ENCODE measurements at regions not wholly inside any gene's neighbourhood (a gene's known extent, or its start where the extent isn't known, plus 50 kb on each side); places are given as distances from the start of the nearest gene placed in this dataset.
A peak's percentile ranks its signal among the peaks of the same experiment; 100 is the strongest.
"Not testable (repeated sequence)": the region's sequence is repeated elsewhere in the genome, so short reads cannot be mapped to it uniquely, and the experiment has no call there.

DNA sequence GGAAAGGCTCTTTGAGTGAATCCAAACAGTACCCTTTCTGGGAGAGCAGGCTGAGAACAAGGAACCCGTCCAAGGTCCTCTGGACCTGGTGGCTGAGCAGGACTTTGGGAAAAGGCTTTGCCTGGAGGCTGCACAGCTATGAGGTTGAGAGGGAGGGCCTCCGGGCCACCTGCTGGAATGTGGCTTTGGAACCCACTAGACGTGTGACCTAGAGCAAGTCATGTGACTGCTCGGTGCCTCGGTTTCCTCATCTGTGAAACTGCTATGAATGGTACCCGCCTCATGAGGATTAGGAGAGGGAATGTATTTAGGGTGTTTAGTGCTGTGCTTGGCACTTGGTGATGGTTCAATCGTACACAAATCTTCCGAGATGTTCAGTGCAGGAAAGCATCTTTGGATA, 50.4 kb downstream of the HAPSTR1 start:
- no peak for DNase-seq (ENCODE audit: low read depth in 4 of 4, low spot score in 3 of 4)

DNA sequence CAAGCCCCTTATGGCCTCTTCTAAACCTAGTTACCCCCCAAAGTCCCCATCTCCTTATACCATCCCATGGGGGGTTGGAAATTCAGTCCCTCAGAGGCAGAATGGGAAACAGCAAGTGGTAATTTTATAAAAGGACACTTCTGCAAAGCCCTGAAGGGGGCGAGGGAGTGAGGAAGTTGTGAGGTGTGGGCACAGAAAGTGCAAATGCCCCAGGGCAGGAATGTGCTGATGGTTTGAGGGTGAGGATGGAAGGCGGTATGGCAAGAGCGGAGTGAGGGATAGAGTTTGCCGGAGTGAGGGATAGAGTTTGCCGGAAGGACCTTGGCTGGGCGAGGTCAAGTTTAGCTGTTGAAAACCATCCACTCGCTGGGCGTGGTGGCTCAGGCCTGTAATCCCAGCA, 52.7 kb downstream of the HAPSTR1 start:
- no peak for DNase-seq (ENCODE audit: low read depth in 4 of 4, low spot score in 3 of 4)

DNA sequence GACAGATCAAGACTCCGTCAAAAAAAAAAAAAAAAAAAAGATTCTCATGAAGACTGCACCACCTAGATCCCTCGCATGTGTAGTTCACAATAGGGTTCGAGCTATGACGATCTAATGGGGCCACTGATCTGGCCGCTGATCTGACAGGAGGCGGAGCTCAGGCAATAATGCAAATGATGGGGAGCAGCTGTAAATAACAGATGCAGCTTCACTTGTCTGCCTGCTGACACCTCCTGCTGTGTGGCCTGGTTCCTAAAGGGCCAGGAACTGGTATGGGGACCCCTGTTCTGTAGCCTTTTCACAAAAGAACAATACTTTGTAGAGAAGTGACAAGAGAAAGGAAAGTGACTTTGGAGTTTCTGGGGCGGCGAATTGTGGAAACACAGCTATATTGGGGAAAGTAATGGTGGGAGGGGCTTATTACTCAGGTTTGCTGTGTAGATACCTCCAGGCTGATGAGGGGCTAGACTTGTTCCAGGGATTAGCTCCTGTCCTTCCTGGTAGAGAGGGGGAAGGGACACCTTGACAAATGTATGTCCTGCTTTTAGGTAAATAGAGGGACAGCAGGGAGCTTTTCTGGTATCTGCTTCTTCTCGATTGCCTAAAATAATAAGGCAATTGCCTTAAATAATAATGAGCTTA, 57.1 kb downstream of the HAPSTR1 start:
- DNase-seq (ENCODE audit: low read depth in 4 of 4, low spot score in 3 of 4), result no peak

DNA sequence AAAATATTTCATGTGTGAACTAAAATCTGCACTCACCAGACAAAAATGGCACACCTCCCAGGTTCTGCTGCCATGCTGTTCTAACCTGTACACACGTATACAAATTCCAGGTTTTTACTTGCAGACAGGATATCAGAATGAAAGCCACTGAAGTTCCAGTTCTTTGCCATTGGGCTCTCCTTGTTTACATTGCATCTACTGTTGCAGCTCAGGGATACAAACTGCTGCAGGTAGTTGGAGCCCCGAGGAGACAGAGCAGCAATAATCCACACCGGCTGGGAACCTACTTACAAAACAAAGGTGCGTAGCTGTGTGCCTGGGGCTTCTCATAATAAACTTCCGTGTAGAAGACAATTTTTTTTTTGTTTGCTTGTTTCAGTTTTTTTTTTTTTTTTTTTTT, 59.6 kb downstream of the HAPSTR1 start:
- no peak for DNase-seq (ENCODE audit: low read depth in 4 of 4, low spot score in 3 of 4)

DNA sequence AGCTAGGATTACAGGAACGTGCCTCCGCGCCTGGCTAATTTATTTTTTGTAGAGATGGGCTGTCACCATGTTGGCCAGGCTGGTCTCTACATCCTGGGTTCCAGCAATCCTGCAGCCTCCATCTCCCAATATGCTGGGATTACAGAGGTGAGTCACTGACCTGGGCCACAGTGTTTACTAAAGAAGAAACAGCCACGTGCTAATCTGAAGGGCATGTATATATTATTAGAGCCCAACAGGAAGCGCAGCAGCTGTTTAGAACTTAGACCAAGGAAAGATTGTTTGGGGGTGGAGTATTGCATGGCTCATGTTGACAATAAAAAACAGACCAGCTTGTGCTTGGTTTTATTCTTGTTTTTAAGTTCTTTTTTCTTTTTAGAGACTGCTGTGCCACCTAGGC, 60.2 kb downstream of the HAPSTR1 start:
- DNase-seq (ENCODE audit: low read depth in 4 of 4, low spot score in 3 of 4), result no peak

DNA sequence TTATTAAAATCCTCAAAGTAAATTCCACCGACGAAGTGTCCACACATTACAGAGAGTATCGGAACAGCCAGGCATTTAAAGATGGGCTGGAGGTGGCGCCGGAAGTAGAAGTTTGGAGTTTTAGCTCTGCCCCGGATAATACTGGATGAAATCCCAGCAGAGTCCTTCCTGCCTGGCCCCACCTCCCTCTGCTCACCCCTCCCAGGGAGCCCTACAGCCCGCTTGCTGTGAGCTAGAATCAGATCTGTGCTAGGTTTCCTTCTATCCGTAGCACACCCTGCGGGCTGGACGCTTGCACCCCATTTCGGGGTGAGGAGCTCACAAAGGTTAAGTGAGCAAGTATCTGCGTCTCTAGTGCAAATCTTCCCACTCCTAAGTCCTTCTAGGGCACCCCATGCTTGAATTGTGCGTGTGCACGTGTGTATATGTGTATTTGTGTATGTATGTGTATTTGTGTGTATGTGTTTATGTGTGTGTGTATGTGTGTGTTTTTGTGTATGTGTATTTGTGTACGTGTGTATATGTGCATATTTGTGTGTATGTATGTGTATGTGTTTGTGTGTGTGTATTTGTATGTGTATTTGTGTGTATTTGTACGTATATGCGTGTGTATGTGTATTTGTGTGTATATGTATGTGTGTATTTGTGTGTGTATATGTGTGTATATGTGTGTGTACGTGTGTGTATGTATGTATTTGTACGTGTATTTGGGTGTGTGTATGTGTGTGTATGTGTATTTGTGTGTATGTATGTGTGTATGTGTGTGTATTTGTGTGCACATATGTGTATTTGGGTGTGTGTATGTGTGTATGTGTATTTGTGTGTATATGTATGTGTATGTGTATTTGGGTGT, 61.4 kb downstream of the HAPSTR1 start:
- no peak for DNase-seq (ENCODE audit: low read depth in 4 of 4, low spot score in 3 of 4)

DNA sequence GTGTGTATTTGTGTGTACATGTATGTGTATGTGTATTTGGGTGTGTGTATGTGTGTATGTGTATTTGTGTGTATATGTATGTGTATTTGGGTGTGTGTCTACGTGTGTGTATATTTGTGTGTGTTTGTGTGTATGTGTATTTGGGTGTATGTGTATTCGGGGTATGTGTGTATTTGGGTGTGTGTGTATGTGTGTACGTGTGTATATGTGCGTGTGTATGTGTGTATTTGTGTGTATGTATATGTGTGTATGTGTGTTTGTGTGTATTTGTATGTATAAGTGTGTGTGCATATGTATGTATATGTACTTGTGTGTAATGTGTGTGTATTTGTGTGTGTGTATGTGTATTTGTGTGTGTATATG, 62.0 kb downstream of the HAPSTR1 start:
- DNase-seq (ENCODE audit: low read depth in 4 of 4, low spot score in 3 of 4), result no peak

DNA sequence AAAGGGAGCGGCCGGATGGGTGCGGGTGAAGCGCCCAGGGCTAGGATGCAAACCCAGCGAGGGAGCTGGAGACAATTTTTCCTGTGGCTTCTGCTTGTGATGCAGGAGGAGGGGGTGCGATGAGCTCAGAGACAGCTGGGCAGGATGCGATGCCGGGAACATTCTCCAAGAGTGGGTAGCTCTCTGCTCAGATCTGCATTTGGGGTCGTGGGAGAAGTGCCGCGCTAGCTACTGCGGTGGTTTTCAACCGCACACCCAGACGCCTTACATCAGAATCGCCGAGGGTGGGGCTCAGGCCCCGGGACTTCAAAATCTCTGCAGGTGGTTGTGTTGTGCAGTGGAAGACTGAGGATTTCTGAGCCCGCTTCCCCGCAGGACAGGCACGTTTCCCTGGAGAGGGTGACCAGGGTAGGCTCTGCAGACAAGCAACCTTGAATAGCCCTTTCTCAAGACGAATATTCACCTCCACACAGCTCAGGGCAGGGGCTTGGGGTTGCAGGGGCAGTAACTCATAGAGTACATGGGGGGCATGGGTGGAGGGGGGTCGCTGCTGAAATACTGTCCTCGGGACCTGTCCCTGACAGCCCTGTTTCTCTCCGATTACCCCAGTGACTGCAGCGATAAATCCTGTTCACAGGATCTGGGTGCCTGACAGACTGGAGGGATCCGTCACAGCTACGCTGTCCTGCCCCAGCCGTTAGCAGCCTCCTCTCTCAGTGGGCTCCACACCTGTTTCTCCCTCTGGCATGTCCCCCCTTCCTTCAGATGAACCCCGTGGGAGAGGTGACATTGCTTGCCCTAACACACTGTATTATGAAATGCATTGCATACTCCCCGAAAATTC, 63.3 kb downstream of the HAPSTR1 start:
- DNase-seq (ENCODE audit: low read depth in 4 of 4, low spot score in 3 of 4), result no peak

DNA sequence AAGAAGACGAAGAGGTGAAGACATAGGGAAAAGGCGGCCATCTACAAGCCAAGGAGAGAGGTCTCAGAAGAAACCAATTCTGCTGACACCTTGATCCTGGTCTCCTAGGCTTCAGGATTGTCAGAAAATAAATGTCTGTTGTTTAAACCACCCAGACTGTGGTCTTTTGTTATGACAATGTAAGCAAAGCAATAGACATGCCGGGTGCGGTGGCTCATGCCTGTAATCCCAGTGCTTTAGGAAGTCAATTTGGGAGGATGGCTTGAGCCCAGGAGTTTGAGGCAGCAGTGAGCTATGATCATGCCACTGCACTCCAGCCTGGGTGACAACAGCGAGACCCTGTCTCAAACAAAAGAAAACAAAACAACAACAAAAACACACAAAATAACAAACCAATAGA, 64.4 kb downstream of the HAPSTR1 start:
- no peak for DNase-seq (ENCODE audit: low read depth in 4 of 4, low spot score in 3 of 4)

DNA sequence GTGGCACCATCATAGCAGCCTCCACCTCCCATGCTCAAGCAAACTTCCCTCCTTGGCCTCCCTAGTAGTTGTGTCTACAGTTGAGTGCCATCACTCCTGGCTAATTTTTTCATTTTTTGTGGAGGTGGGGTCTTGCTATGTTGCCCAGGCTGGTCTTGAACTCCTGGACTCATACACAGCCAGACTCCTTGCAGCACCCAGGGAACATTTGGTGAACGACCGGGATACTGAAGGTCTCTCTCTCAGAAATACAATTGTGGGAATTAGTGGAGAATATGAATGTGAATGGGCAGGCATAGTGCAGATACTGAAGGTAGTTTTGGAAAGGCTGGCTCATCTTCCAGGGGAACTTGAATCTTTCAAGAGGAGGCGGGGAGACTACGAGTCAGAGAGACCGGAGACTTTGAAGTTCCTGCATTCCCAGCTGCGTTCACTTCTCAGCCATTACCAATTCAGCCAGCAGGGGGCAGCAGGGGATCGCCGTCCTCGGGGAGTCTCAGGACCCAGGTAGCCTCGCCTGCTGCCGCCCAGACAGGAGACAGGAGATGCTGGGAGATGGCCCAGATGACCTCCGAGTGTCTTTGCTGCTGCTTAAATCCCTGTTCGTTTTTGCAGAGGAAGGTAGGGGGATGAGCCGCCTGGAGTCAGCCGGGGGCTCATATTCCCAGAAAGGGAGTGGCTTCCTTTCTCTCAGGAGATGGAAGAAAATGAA, 68.6 kb downstream of the HAPSTR1 start:
- peak; percentile 22 to 44 (median 30) for DNase-seq (ENCODE audit: low read depth in 4 of 4, low spot score in 3 of 4)

DNA sequence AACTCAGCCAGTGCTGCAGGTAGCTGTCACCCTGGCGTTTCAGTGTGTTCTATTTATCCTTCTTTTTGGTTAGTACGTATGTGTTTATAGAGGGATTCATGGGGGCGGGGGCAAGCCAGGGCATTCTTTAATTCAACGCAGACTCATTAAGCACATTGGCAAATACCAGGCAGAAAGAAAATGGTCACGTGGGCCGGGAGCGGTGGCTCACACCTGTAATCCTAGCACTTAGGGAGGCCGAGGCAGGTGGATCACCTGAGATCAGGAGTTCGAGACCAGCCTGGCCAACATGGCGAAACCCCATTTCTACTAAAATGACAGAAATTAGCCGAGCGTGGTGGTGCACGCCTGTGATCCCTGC, 69.1 kb downstream of the HAPSTR1 start:
- DNase-seq (ENCODE audit: low read depth in 4 of 4, low spot score in 3 of 4), result no peak

DNA sequence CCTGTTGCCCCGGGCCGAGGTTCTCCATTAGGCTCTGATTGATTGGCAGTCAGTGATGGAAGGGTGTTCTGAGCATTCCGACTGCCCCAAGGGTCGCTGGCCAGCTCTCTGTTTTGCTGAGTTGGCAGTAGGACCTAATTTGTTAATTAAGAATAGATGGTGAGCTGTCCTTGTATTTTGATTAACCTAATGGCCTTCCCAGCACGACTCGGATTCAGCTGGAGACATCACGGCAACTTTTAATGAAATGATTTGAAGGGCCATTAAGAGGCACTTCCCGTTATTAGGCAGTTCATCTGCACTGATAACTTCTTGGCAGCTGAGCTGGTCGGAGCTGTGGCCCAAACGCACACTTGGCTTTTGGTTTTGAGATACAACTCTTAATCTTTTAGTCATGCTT, 74.2 kb downstream of the HAPSTR1 start:
- no peak for DNase-seq (ENCODE audit: low read depth in 4 of 4, low spot score in 3 of 4)

DNA sequence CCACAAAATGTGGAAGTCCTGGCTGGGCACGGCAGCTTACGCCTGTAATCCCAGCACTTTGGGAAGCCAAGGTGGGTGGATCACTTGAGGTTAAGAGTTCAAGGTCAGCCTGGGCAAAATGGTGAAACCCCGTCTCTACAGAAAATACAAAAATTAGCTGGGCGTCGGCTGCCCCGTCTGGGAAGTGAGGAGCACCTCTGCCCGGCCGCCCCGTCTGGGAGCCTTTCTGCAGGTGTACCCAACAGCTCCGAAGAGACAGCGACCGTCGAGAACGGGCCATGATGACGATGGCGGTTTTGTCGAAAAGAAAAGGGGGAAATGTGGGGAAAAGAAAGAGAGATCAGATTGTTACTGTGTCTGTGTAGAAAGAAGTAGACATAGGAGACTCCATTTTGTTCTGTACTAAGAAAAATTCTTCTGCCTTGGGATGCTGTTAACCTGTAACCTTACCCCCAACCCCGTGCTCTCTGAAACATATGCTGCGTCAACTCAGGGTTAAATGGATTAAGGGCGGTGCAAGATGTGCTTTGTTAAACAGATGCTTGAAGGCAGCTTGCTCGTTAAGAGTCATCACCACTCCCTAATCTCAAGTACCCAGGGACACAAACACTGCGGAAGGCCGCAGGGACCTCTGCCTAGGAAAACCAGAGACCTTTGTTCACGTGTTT, 75.0 kb downstream of the HAPSTR1 start:
- DNase-seq (ENCODE audit: low read depth in 4 of 4, low spot score in 3 of 4), result not testable (repeated sequence)

DNA sequence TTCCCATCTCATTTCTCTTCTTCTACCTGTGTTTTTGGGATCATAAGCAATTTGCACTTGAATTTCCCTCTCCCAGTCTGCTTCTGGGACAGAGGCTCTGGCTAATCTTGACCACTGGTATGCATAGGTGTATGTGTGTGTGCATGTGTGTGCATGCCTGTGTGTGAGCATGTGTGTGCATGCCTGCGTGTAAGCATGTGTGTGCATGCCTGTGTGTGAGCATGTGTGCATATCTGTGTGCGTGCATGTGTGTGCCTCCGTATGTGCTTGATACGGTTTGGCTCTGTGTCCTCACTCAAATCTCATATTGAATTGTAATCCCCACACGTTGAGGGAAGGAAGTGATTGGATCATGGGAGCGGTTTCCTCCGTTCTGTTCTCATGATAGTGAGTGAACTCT, 77.7 kb downstream of the HAPSTR1 start:
- no peak for DNase-seq (ENCODE audit: low read depth in 4 of 4, low spot score in 3 of 4)

DNA sequence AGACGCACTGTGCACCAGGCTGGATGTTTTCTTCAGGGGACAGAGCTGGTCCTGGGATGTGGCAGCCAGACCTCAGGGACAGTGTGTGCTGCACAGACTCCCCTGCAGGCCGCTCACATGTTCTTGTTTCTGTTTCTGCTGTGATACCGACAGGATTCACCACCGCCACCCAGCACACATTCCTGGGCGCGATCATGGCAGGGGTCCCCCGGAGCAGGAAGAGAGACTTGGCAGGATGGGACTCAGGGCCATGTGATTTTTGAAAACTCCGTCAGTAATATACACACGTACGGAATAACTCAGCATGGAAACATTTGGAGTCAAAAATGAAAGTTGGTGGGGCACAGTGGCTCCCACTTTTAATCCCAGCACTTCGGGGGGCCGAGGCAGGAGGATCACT, 79.0 kb downstream of the HAPSTR1 start:
- DNase-seq (ENCODE audit: low read depth in 4 of 4, low spot score in 3 of 4), result no peak

DNA sequence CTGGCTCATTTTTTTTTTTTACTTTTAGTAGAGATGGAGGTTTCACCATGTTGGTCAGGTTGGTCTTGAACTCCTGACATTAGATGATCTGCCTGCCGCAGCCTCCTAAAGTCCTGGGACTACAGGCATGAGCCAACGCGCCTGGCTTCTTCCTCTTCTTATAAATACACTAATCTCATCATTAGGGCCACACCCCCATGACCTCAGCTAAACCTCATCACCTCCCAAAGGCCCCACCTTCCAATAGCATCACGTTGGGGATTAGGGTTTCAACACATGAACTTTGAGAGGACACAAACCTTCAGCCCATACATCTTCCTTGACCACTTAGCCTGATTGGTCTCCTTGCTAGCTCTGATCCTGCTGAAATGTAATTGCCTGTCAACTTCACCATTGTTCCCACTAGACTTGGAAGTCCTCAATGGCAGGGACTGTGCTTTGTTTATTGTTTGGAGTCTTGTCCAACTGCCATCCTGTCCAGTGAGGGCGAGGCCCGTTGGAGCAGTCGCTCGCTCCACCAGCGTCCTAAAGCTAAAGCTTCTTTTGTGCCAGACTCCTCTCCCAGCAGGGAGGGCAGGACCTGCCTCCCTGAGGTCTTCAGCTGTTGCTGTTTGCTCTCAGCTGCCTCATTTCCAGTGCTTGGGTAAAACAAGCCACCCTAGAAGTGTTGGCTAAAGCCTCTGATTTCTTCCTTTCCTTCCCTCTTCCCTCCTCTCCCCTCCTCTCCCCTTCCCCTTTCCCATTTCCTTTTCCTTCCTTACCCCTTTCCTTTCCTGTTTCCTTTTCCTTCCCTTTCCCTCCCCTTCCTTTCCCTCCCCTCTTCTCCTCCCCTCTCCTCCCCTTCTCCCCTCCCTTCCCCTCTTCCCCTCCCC, 85.3 kb downstream of the HAPSTR1 start:
- no peak for DNase-seq (ENCODE audit: low read depth in 4 of 4, low spot score in 3 of 4)

DNA sequence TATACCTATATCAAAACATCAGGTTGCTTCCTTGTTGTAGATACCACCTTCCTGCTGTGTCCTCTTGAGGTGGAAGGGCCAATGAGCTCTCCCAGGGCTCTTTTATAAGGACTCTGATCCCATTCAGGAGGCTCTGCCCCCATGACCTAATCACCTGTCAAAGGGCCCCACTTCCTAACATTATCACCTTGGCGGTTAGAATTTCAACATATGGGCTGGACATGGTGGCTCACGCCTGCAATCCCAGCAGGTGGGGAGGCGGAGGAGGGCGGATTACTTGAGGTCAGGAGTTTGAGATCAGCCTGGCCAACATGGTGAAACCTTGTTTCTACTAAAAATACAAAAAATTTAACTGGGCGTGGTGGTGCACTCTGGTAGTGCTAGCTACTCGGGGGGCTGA, 86.4 kb downstream of the HAPSTR1 start:
- no peak for DNase-seq (ENCODE audit: low read depth in 4 of 4, low spot score in 3 of 4)

DNA sequence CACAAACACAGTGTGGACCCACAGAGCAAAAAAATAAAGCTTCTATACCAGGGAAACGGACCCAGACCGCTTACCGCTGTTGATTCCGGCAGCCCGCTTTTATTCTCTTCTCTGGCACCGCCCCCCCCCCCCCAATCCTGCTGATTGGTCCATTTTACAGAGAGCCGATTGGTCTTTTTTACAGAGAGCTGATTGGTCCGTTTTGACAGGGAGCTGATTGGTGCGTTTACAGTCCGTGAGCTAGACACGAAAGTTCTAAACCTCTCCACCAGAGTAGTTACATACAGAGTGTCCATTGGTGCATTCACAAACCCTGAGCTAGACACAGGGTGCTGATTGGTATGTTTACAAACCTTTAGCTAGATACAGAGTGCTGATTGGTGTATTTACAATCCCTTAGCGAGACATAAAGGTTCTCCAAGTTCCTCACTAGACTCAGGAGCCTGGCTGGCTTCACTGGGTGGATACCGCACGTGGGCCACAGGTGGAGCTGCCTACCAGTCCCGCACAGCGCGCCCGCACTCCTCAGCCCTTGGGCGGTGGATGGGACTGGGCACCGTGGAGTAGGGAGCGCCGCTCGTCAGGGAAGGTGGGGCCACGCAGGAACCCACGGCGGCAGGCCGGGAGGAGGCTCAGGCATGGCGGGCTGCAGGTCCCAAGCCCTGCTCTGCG, 92.4 kb downstream of the HAPSTR1 start:
- no peak for DNase-seq (ENCODE audit: low read depth in 4 of 4, low spot score in 3 of 4)

DNA sequence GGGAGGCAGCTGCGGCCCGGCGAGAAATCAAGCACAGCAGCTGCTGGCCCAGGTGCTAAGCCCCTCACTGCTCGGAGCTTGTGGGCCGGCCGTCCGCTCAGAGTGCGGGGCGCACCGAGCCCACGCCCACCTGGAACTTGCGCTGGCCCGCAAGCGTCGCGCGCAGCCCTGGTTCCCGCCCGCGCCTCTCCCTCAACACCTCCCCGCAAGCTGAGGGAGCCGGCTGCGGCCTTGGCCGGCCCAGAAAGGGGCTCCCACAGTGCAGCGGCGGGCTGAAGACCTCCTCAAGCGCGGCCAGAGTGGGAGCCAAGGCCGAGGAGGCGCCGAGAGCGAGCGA, 92.9 kb downstream of the HAPSTR1 start:
- DNase-seq (ENCODE audit: low read depth in 4 of 4, low spot score in 3 of 4), result no peak
